Stimulated activated CD4-positive, alpha-beta T cell treated with anti-CD3 and anti-CD28 coated beads, TNF-alpha, amount 100 ng/mL, for 1 hour (primary cell): ENCODE measurements at regions not wholly inside any gene's neighbourhood (a gene's known extent, or its start where the extent isn't known, plus 50 kb on each side); places are given as distances from the start of the nearest gene placed in this dataset.

ENCODE experiments used
- DNase-seq, 3 donors: peaks; one replicate each; pipeline ENCODE4 v3.0.0-alpha.2; 2020; ENCODE audit warnings: low read depth in 3 of 3, low spot score in 1 of 3

- DNase-seq = no peak
Observed at GRCh38 chr3:110727056-110727455, 344.6 kb upstream of the NECTIN3 start.

GRCh38 chr3:110731148-110731547 lies 340.5 kb upstream of the NECTIN3 start:
- DNase-seq = no peak

GRCh38 chr3:110732420-110732819 lies 339.2 kb upstream of the NECTIN3 start:
- DNase-seq = no peak

GRCh38 chr3:110733045-110733444 lies 338.6 kb upstream of the NECTIN3 start:
- no peak for DNase-seq

GRCh38 chr3:110734524-110734923 lies 337.1 kb upstream of the NECTIN3 start:
- no peak for DNase-seq

GRCh38 chr3:110736332-110736731 lies 335.3 kb upstream of the NECTIN3 start:
- no peak for DNase-seq

GRCh38 chr3:110738531-110738930 lies 333.1 kb upstream of the NECTIN3 start:
- no peak for DNase-seq

GRCh38 chr3:110741891-110742290 lies 329.7 kb upstream of the NECTIN3 start:
- DNase-seq = no peak

GRCh38 chr3:110743202-110743601 lies 328.4 kb upstream of the NECTIN3 start:
- DNase-seq = no peak

GRCh38 chr3:110743984-110744383 lies 327.6 kb upstream of the NECTIN3 start:
- DNase-seq = no peak

GRCh38 chr3:110744723-110745122 lies 326.9 kb upstream of the NECTIN3 start:
- DNase-seq = no peak

- no peak for DNase-seq
Observed at GRCh38 chr3:110749006-110749405, 322.6 kb upstream of the NECTIN3 start.

GRCh38 chr3:110750201-110750600 lies 321.4 kb upstream of the NECTIN3 start:
- DNase-seq = no peak

GRCh38 chr3:110752307-110752706 lies 319.3 kb upstream of the NECTIN3 start:
- DNase-seq = no peak

GRCh38 chr3:110753516-110753915 lies 318.1 kb upstream of the NECTIN3 start:
- DNase-seq = no peak

GRCh38 chr3:110754212-110754916 lies 317.3 kb upstream of the NECTIN3 start:
- DNase-seq = no peak

GRCh38 chr3:110755345-110755744 lies 316.3 kb upstream of the NECTIN3 start:
- no peak for DNase-seq

GRCh38 chr3:110756705-110757104 lies 314.9 kb upstream of the NECTIN3 start:
- no peak for DNase-seq

- no peak for DNase-seq
Observed at GRCh38 chr3:110758208-110758607, 313.4 kb upstream of the NECTIN3 start.

GRCh38 chr3:110767156-110767555 lies 304.5 kb upstream of the NECTIN3 start:
- DNase-seq = no peak

- no peak for DNase-seq
Observed at GRCh38 chr3:110767838-110768237, 303.8 kb upstream of the NECTIN3 start.

- no peak for DNase-seq
Observed at GRCh38 chr3:110773413-110773954, 298.1 kb upstream of the NECTIN3 start.
